HG02763 (cell line): ENCODE measurements at regions not wholly inside any gene's neighbourhood (a gene's known extent, or its start where the extent isn't known, plus 50 kb on each side); places are given as distances from the start of the nearest gene placed in this dataset.

Source experiments
- ATAC-seq: cut with Tn5 transposase; IDR thresholded peaks from one replicate; pipeline ENCODE4 v1.9.1; 2021; ENCODE audit warnings: mild to moderate bottlenecking, moderate library complexity; ENCODE audit not compliant: unreplicated experiment

GRCh38 chr13:85545771-85546170 lies 253.4 kb downstream of the SLITRK6 start:
- no peak for ATAC-seq

GRCh38 chr13:85544756-85545155 lies 254.5 kb downstream of the SLITRK6 start:
- no peak for ATAC-seq

GRCh38 chr13:85543144-85543543 lies 256.1 kb downstream of the SLITRK6 start:
- no peak for ATAC-seq

GRCh38 chr13:85541476-85541875 lies 257.7 kb downstream of the SLITRK6 start:
- no peak for ATAC-seq

- no peak for ATAC-seq
Observed at GRCh38 chr13:85538957-85539356, 260.3 kb downstream of the SLITRK6 start.

GRCh38 chr13:85537601-85538000 lies 261.6 kb downstream of the SLITRK6 start:
- ATAC-seq = no peak

- ATAC-seq = no peak
Observed at GRCh38 chr13:85536706-85537105, 262.5 kb downstream of the SLITRK6 start.

- no peak for ATAC-seq
Observed at GRCh38 chr13:85535316-85536084, 263.7 kb downstream of the SLITRK6 start.

- no peak for ATAC-seq
Observed at GRCh38 chr13:85533911-85534310, 265.3 kb downstream of the SLITRK6 start.

GRCh38 chr13:85529218-85529594 lies 270.0 kb downstream of the SLITRK6 start:
- ATAC-seq = no peak

- ATAC-seq = no peak
Observed at GRCh38 chr13:85528491-85529217, 270.6 kb downstream of the SLITRK6 start.

GRCh38 chr13:85527316-85527715 lies 271.9 kb downstream of the SLITRK6 start:
- ATAC-seq = no peak

- no peak for ATAC-seq
Observed at GRCh38 chr13:85525411-85525810, 273.8 kb downstream of the SLITRK6 start.

GRCh38 chr13:85521657-85522056 lies 277.6 kb downstream of the SLITRK6 start:
- ATAC-seq = no peak

GRCh38 chr13:85520445-85520844 lies 278.8 kb downstream of the SLITRK6 start:
- ATAC-seq = no peak

GRCh38 chr13:85519363-85519762 lies 279.9 kb downstream of the SLITRK6 start:
- no peak for ATAC-seq

- ATAC-seq = no peak
Observed at GRCh38 chr13:85512421-85512820, 286.8 kb downstream of the SLITRK6 start.

- ATAC-seq = no peak
Observed at GRCh38 chr13:85509512-85509911, 289.7 kb downstream of the SLITRK6 start.

- ATAC-seq = no peak
Observed at GRCh38 chr13:85508683-85509329, 290.4 kb downstream of the SLITRK6 start.

- no peak for ATAC-seq
Observed at GRCh38 chr13:85503797-85504196, 295.4 kb downstream of the SLITRK6 start.

GRCh38 chr13:85501616-85502015 lies 297.6 kb downstream of the SLITRK6 start:
- no peak for ATAC-seq

GRCh38 chr13:85500696-85501256 lies 298.4 kb downstream of the SLITRK6 start:
- ATAC-seq = no peak
